Vagina (tissue), 2 donors: ENCODE measurements at regions not wholly inside any gene's neighbourhood (a gene's known extent, or its start where the extent isn't known, plus 50 kb on each side); places are given as distances from the start of the nearest gene placed in this dataset.
"Not testable (repeated sequence)": the region's sequence is repeated elsewhere in the genome, so short reads cannot be mapped to it uniquely, and the experiment has no call there.

Source experiments
- DNase-seq, 2 donors: peaks; one replicate each; pipeline ENCODE4 v3.0.0-alpha.2; 2017; ENCODE audit errors: extremely low spot score in 2 of 2
- H3K27ac ChIP-seq: fragments of 200-600 bp; sonication (generic); one replicate; pipeline ENCODE4 v1.5.1; 2019
- H3K27me3 ChIP-seq: fragments of 200-600 bp; sonication (generic); one replicate; pipeline ENCODE4 v1.5.1; 2019
- H3K36me3 ChIP-seq, 2 donors: fragments of 200-600 bp; sonication (generic); one replicate each; pipeline ENCODE4 v1.5.1; 2017 to 2019
- H3K4me1 ChIP-seq: fragments of 200-600 bp; sonication (generic); one replicate; pipeline ENCODE4 v1.5.1; 2019
- H3K4me3 ChIP-seq, 2 donors: fragments of 200-600 bp; sonication (generic); 1 replicate in 1 of 2; 2 replicates in 1 of 2; pipeline ENCODE4 v1.5.1; 2016 to 2019
- H3K9me3 ChIP-seq: fragments of 200-600 bp; sonication (generic); one replicate; pipeline ENCODE4 v1.5.1; 2019
- POLR2A ChIP-seq, 2 donors: fragments of 450-650 bp; IDR thresholded peaks; one replicate each; pipeline ENCODE4 v1.6.1; 2017; ENCODE audit warnings: antibody characterized with exemption in 2 of 2, mild to moderate bottlenecking in 2 of 2, moderate library complexity in 2 of 2
- POLR2AphosphoS5 ChIP-seq, 2 donors: sonication (generic); formaldehyde crosslinking; IDR thresholded peaks; one replicate each; pipeline ENCODE4 v1.9.0; 2017; ENCODE audit warnings: antibody characterized with exemption in 2 of 2, mild to moderate bottlenecking in 2 of 2, low read depth in 1 of 2; ENCODE audit not compliant: insufficient read depth in 1 of 2
- intact Hi-C: fragments of 100-400 bp; cut with DNase I; formaldehyde crosslinking; loops from one replicate; pipeline ENCODE4 v1.15.1; 2023
- TF ChIP-seq, protein P1 (sequence below), 3 experiments: fragments of 450-650 bp in 2 of 3; fragments of 200-600 bp in 1 of 3; sonication (generic) in 1 of 3; IDR thresholded peaks; one replicate each; pipeline ENCODE4 v1.5.1; 2017 to 2019; ENCODE audit warnings: antibody characterized with exemption in 3 of 3, mild to moderate bottlenecking in 2 of 3, moderate library complexity in 2 of 3

DNA sequence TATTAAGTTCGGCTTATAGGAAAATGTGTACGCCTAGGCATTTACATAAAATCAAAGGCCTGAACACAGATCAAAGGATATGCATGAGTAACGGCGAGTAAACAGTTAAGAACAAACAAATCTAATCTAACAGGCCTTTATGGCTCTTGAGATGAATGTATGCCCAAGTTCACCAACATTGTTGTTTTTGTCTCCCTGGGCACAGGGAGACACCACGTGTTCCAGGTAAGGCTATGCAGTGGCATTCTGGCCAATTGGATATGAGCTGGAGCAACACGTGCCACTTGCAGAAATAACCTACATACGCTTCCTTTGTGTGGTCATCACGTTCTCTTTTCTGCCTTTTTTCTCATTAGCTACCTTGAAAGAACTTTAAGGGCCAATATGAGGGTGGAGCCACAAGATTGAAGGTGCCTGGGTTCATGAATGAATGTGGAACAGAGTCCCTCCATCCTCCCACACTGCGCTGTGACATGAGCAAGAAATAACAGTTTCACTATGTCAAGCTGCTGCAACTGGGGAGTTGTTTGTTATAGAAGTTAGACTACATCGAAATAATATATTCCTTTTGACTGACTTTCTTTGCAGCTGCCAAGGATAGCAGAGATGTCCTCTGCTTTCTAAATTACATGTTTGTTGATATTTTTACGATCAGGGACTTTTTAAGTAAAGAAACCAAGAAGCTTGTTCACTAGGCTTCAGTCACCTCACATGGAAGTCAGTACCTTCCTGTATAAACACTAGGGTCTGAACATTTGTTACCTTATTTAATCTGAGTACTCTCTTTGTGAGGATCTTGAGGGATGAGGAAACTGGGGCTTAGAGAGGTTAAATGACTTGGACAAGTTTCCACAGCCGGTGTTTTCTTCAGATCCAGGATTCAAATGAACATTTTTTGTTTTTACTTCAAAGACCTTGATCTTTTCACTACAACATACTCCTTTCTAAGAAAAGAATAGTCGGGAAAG, 427.5 kb upstream of the TBL1XR1 start:
- no peaks in the 10 kb centered on the region for H3K27me3 ChIP-seq
- H3K27ac ChIP-seq, result no peak overlapping the region
- H3K36me3 ChIP-seq, result no peaks in the 10 kb centered on the region
- TF ChIP-seq POLR2A (IDR thresholded peaks at IDR 0.05) (no peak), POLR2AphosphoS5 (IDR thresholded peaks at IDR 0.05; ENCODE audit: insufficient read depth in 1 of 2, low read depth in 1 of 2) (no peak)
- TF ChIP-seq, protein P1, sequence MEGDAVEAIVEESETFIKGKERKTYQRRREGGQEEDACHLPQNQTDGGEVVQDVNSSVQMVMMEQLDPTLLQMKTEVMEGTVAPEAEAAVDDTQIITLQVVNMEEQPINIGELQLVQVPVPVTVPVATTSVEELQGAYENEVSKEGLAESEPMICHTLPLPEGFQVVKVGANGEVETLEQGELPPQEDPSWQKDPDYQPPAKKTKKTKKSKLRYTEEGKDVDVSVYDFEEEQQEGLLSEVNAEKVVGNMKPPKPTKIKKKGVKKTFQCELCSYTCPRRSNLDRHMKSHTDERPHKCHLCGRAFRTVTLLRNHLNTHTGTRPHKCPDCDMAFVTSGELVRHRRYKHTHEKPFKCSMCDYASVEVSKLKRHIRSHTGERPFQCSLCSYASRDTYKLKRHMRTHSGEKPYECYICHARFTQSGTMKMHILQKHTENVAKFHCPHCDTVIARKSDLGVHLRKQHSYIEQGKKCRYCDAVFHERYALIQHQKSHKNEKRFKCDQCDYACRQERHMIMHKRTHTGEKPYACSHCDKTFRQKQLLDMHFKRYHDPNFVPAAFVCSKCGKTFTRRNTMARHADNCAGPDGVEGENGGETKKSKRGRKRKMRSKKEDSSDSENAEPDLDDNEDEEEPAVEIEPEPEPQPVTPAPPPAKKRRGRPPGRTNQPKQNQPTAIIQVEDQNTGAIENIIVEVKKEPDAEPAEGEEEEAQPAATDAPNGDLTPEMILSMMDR (IDR thresholded peaks at IDR 0.05), result no peak
- intact Hi-C loops, result no loop called here
- peaks cover 3% of the 10 kb centered on the region for H3K4me1 ChIP-seq
- DNase-seq, result no peak
- H3K4me3 ChIP-seq, result no peak overlapping the region
- H3K9me3 ChIP-seq, result no peaks in the 10 kb centered on the region

DNA sequence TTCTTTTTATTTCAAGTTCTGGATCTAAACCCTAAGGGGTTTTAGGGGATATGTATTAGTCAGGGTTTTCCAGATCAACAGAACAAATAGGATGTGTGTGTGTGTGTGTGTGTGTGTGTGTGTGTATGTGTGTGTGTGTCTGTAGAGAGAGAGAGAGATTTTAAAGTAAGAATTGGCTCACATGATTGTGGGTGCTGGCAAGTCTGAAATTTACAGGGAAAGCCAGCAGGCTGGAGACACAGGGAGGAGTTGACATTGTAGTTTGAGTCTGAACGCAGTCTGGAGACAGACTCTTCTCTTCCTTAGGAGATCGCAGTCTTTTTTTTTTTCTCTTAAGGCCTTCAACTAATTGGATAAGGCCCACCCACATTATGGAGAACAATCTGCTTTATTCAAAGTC, 428.8 kb upstream of the TBL1XR1 start:
- no peaks in the 10 kb centered on the region for H3K36me3 ChIP-seq
- H3K4me1 ChIP-seq, result no peaks in the 10 kb centered on the region
- H3K9me3 ChIP-seq, result no peaks in the 10 kb centered on the region
- H3K4me3 ChIP-seq, result no peak overlapping the region
- H3K27me3 ChIP-seq, result no peaks in the 10 kb centered on the region
- intact Hi-C loops, result no loop called here
- TF ChIP-seq, protein P1 (IDR thresholded peaks at IDR 0.05), result no peak
- no peak overlapping the region for H3K27ac ChIP-seq
- DNase-seq, result no peak

DNA sequence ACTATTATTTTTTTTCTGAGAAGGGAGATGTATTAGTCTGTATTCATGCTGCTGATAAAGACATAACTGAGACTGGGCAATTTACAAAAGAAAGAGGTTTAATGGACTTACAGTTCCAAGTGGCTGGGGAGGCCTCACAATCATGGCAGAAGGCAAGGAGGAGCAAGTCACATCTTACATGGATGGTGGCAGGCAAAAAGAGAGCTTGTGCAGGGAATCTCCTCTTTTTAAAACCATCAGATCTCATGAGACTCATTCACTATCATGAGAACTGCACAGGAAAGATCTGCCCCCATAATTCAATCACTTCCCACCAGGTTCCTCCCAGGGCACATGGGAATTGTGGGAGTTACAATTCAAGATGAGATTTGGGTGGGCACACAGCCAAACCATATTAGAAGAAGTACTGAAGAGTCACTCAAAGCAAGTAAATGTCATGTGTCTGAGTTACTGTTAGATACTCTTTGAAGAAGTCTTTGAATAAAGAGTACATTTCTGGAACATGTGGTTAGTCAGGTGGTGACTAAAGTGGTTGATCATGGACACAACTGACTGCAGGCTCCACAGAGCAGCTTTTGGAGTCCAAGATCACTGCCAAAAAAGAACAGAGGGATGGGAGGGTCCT, 430.9 kb upstream of the TBL1XR1 start:
- H3K27me3 ChIP-seq, intact Hi-C loops, DNase-seq: not testable (repeated sequence)

DNA sequence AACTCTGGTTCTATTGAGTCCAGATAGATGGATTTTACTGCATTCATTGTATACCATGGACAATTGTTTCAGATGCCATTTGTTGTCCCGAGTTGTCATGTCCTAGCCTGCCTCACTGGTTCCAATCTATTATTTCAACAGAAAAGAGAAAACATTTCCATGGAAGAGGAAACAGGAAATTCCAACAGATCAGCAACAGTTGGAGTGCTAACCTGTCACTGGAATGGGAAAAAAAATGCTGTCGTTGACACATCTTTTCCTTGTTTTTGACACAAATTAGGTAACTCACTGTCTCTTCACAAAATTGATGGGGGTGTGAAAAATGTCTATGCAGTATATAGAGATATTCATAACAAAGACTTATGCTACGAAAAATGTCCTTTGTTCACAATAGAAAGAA, 432.0 kb upstream of the TBL1XR1 start:
- TF ChIP-seq, protein P1 (IDR thresholded peaks at IDR 0.05), result no peak
- TF ChIP-seq POLR2A (IDR thresholded peaks at IDR 0.05) (no peak), POLR2AphosphoS5 (IDR thresholded peaks at IDR 0.05; ENCODE audit: insufficient read depth in 1 of 2, low read depth in 1 of 2) (no peak)
- intact Hi-C loops, result no loop called here
- H3K4me1 ChIP-seq, result no peaks in the 10 kb centered on the region

More for the DNA sequence above, 430.9 kb upstream of the TBL1XR1 start:
- H3K9me3 ChIP-seq, H3K36me3 ChIP-seq, H3K4me3 ChIP-seq, H3K4me1 ChIP-seq, H3K27ac ChIP-seq: not testable (repeated sequence)

DNA sequence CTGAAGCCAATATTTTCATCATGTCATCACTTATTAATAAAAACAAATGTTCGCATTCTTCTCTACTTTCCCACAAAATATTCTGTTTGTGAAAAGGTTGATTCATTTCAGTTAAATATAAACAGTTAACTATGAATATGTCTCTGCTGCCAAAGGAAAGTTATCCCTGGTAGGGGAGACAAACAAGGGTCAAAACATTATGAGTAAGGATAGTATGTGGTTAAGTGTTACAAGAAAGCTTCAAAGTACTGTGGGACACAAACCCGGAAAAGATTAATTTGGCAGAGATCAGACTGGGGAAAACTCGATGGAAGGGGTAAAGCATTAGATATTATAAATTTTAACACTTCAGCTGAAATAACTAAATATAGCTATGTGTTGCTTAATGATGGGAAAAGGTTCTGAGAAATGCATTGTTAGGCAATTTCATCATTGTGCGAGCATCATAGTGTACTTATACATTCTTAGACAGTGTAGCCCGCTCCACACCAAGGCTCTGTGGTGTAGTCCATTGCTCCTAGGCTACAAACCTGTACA, 436.5 kb upstream of the TBL1XR1 start:
- DNase-seq, result no peak
- intact Hi-C loops, result no loop called here
- no peaks in the 10 kb centered on the region for H3K27me3 ChIP-seq
- no peak for TF ChIP-seq POLR2AphosphoS5 (IDR thresholded peaks at IDR 0.05; ENCODE audit: insufficient read depth in 1 of 2, low read depth in 1 of 2)
- TF ChIP-seq, protein P1 (IDR thresholded peaks at IDR 0.05), result no peak
- TF ChIP-seq POLR2A (IDR thresholded peaks at IDR 0.05), result no peak
- no peaks in the 10 kb centered on the region for H3K4me1 ChIP-seq
- no peak overlapping the region for H3K4me3 ChIP-seq
- no peak overlapping the region for H3K27ac ChIP-seq
- no peaks in the 10 kb centered on the region for H3K36me3 ChIP-seq
- no peaks in the 10 kb centered on the region for H3K9me3 ChIP-seq

More for the DNA sequence above, 432.0 kb upstream of the TBL1XR1 start:
- no peaks in the 10 kb centered on the region for H3K9me3 ChIP-seq
- no peaks in the 10 kb centered on the region for H3K36me3 ChIP-seq
- DNase-seq, result no peak
- H3K27ac ChIP-seq, result no peak overlapping the region
- H3K27me3 ChIP-seq, result no peaks in the 10 kb centered on the region
- H3K4me3 ChIP-seq, result no peak overlapping the region

DNA sequence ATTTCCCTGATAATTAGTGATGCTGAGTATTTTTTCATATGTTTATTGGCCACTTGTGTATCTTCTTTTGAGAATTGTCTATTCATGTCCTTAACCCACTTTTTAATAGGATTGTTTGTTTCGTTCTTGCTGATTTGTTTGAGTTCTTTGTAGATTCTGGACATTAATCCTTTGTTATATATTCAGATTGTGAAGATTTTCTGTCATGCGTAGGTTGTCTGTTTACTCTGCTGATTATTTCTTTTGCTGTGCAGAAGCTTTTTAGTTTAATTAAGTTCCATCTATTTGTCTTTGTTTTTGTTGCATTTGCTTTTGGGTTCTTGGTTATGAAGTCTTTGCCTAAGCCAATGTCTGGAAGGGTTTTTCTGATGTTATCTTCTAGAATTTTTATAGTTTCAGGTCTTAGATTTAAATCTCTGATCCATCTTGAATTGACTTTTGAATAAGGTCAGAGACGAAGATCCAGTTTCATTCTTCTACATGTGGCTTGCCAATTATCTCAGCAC, 438.4 kb upstream of the TBL1XR1 start:
- H3K27me3 ChIP-seq, H3K4me1 ChIP-seq, intact Hi-C loops, H3K36me3 ChIP-seq, H3K9me3 ChIP-seq, H3K27ac ChIP-seq, H3K4me3 ChIP-seq, DNase-seq: not testable (repeated sequence)
